Thoracic aorta (tissue), 2 donors: ENCODE measurements at regions not wholly inside any gene's neighbourhood (a gene's known extent, or its start where the extent isn't known, plus 50 kb on each side); places are given as distances from the start of the nearest gene placed in this dataset.
A peak's percentile ranks its signal among the peaks of the same experiment; 100 is the strongest.

ENCODE experiments used
- ATAC-seq: fragments of 150-250 bp; one replicate; pipeline ENCODE4 v1.8.0; 2017; ENCODE audit warnings: low read depth; ENCODE audit not compliant: insufficient number of reproducible peaks, low FRiP score
- DNase-seq: peaks from one replicate; pipeline ENCODE4 v3.0.0-alpha.2; 2020; ENCODE audit warnings: low spot score
- H3K27ac ChIP-seq, 2 donors: fragments of 200-600 bp; sonication (generic); 1 replicate in 1 of 2; 2 replicates in 1 of 2; pipeline ENCODE4 v1.5.1; 2016; ENCODE audit warnings: mild to moderate bottlenecking in 2 of 2, moderate library complexity in 2 of 2
- H3K27me3 ChIP-seq: fragments of 200-600 bp; sonication (generic); replicated peaks from 2 replicates; pipeline ENCODE4 v1.6.0; 2016; ENCODE audit warnings: mild to moderate bottlenecking; ENCODE audit not compliant: insufficient read depth
- H3K36me3 ChIP-seq: fragments of 200-600 bp; sonication (generic); one replicate; pipeline ENCODE4 v1.5.1; 2016
- H3K4me1 ChIP-seq, 2 donors: fragments of 200-600 bp; sonication (generic); 1 replicate in 1 of 2; 2 replicates in 1 of 2; pipeline versions ENCODE4 v1.5.1 to v1.6.0; 2016; ENCODE audit warnings: low read depth in 2 of 2, mild to moderate bottlenecking in 1 of 2; ENCODE audit not compliant: control insufficient read depth in 1 of 2
- H3K4me3 ChIP-seq: fragments of 200-600 bp; sonication (generic); 2 replicates; pipeline ENCODE4 v1.5.1; 2016; ENCODE audit warnings: mild to moderate bottlenecking
- H3K9me3 ChIP-seq: fragments of 200-600 bp; sonication (generic); 2 replicates; pipeline ENCODE4 v1.5.1; 2016
- CTCF ChIP-seq: fragments of 200-600 bp; sonication (generic); IDR thresholded peaks from one replicate; pipeline ENCODE4 v1.5.1; 2019; ENCODE audit warnings: antibody characterized with exemption

GRCh38 chr2:100632759-100633158 is 70.0 kb downstream of the PDCL3 start:
- H3K27me3 ChIP-seq: no peaks in the 10 kb centered on the region
- H3K4me1 ChIP-seq: no peaks in the 10 kb centered on the region
- DNase-seq: no peak
- no peaks in the 10 kb centered on the region for H3K9me3 ChIP-seq
- peak overlapping the region in 1 of 2 donors; percentile 40 for H3K27ac ChIP-seq
- TF ChIP-seq CTCF: no peak
- no peak for ATAC-seq
- no peak overlapping the region for H3K4me3 ChIP-seq
- no peaks in the 10 kb centered on the region for H3K36me3 ChIP-seq

GRCh38 chr2:100639588-100640390 is 77.0 kb downstream of the PDCL3 start:
- DNase-seq (no peak), ATAC-seq (no peak)
- TF ChIP-seq CTCF: no peak
- no peaks in the 10 kb centered on the region for H3K4me1 ChIP-seq
- no peaks in the 10 kb centered on the region for H3K27me3 ChIP-seq
- H3K36me3 ChIP-seq: no peaks in the 10 kb centered on the region
- H3K9me3 ChIP-seq: no peaks in the 10 kb centered on the region
- no peak overlapping the region for H3K4me3 ChIP-seq
- H3K27ac ChIP-seq: no peak overlapping the region

GRCh38 chr2:100640431-100641124 is 77.8 kb downstream of the PDCL3 start:
- no peak overlapping the region for H3K4me3 ChIP-seq
- H3K9me3 ChIP-seq: no peaks in the 10 kb centered on the region
- no peaks in the 10 kb centered on the region for H3K4me1 ChIP-seq
- no peak overlapping the region for H3K27ac ChIP-seq
- DNase-seq (no peak), ATAC-seq (no peak)
- no peaks in the 10 kb centered on the region for H3K27me3 ChIP-seq
- H3K36me3 ChIP-seq: no peaks in the 10 kb centered on the region
- no peak for TF ChIP-seq CTCF

GRCh38 chr2:100641125-100641435 is 78.3 kb downstream of the PDCL3 start:
- H3K9me3 ChIP-seq: no peaks in the 10 kb centered on the region
- H3K27me3 ChIP-seq: no peaks in the 10 kb centered on the region
- no peak overlapping the region for H3K4me3 ChIP-seq
- ATAC-seq (no peak), DNase-seq (no peak)
- H3K36me3 ChIP-seq: no peaks in the 10 kb centered on the region
- no peak overlapping the region for H3K27ac ChIP-seq
- TF ChIP-seq CTCF: no peak
- H3K4me1 ChIP-seq: no peaks in the 10 kb centered on the region

GRCh38 chr2:100642425-100642824 is 79.6 kb downstream of the PDCL3 start:
- DNase-seq: no peak
- Histone ChIP-seq H3K4me1 (no peaks in the 10 kb centered on the region), H3K27me3 (no peaks in the 10 kb centered on the region), H3K9me3 (no peaks in the 10 kb centered on the region), H3K4me3 (no peak overlapping the region), H3K36me3 (no peaks in the 10 kb centered on the region), H3K27ac (no peak overlapping the region)
- TF ChIP-seq CTCF: no peak
- ATAC-seq: no peak
